HG02763 (cell line): ENCODE measurements at regions not wholly inside any gene's neighbourhood (a gene's known extent, or its start where the extent isn't known, plus 50 kb on each side); places are given as distances from the start of the nearest gene placed in this dataset.
"Not testable (repeated sequence)": the region's sequence is repeated elsewhere in the genome, so short reads cannot be mapped to it uniquely, and the experiment has no call there.

ENCODE experiments used
- ATAC-seq: cut with Tn5 transposase; IDR thresholded peaks from one replicate; pipeline ENCODE4 v1.9.1; 2021; ENCODE audit warnings: mild to moderate bottlenecking, moderate library complexity; ENCODE audit not compliant: unreplicated experiment

DNA sequence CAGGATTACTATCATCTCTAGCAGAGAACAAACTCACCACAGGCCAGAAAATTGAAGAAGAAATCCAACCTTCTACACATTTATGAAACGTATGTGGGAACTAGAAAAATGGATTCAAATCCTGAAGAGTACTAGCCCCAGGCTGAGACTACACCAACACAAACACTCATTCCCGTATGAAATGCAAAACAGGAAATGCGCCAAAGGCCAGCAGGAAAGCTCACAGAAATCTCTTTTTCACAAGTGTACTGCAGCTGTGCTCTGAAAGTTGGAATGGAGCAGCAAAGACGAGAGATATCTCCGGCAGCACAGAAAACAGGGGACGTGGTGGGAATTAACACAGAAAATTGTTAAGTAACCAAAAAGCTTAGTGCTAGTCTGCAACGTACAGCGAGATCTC, 913.5 kb downstream of the TDRD15 start:
- no peak for ATAC-seq

DNA sequence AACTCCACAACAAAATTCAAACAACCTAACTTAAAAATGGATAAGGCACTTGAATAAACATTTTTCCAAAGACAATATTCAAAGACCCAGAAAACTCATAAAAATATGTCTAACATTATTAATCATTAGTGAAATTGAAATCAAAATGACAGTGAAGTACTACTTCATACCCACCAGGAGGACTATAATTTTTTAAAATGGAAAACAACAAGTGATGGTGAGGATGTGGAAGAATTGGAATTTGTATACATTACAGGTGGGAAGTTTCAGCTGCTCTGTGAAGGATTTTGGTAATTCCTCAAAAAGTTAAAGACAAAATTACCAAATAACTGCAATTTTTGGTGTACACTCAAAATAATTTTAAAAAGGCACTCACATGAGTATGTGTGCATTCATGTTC, 920.0 kb downstream of the TDRD15 start:
- ATAC-seq = no peak

DNA sequence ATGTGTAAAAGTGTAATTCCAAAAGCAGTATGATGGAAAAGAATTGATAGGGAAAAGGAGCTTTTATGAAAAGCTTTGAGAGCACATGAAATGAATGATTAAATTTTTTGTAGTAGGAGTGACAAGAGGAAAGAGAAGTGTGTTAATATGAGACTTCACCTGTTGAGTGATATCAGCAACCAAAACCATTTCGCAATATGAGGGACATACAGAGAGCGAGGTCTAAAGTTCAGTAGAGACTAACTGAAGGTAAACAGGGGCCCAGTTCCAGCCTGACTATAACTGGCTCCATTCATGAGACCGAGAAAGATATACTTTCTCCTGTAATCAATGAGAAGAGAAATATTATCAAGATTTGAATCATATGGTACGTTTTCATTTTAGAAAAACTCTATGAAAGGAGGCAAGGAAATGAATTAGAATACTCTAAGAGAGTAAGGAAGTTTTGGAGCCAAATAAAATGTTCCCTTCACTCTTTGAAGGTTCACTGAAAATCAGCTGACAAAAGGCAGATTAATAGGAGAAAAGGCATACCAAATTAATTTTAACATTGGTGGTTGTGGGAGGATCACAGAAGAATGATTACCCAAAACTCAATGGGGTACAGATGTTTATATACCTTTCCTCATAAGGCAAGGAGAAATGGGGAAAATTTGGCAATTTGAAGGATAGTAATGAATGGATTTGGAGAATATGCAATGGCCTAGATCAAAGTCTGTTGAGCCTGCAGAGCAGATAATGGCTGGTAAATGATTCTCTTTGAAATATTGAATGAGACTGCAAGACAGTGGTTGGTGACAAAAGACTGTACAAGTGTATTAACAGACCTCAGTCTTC, 932.2 kb downstream of the TDRD15 start:
- ATAC-seq = no peak

DNA sequence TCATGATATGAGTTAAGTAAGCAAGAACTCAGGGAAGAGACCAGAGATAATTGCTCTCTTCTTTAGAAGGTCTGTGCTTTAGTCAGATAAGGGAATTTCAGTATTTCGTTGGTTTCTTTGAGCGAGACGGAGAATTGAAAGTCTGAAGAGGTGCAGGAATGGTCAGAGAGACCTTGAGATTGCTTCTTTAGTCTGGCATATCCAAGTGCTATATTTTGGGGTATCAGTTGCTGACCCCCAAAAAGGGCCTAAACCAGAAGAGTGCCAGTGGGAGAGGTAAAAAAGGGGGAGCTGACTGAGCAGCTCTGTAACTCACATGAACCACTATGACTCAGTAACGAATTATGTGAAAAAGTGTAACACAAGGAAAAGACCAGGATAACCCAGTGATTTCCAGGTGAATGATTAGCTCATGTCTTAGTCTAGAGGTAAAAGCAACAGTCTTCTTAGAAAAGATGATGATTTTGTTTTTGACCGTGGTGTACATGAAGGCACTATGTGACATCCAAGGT, 932.9 kb downstream of the TDRD15 start:
- ATAC-seq = no peak

DNA sequence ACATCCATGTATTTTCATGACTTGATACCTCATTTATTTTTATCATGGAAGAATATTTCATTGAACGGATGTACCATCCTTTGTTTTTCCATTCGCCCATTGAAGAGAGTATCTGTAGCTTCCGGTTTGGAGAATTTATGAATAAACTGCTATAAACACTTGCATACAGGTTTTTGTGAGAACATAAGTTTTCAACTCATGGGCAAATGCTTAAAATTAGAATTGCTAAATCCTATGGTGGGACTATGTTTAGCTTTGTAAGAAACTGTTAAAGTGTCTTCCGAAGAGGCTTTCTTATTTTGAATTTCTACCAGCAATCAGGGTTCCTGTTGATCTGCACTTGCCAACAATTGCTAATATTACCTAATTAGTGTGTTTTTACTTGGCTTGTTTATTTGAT, 938.9 kb downstream of the TDRD15 start:
- ATAC-seq = no peak

DNA sequence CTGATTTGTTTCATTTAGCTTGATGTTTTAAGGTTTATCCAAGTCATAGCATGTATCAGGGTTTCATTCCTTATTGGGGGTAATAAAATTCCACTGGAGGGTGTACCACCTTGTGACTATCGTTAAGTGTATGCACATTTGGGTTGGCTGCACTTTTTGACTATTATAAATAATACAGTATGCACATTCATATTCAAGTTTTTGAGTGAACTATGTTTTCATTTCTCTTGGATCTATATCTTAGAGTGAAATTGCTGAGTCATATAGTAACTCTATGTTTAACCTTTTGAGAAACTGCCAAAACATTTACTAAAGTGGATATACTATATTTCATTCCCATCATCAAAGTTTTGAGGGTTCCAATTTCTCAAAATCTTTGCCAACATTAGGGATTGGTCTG, 952.7 kb downstream of the TDRD15 start:
- ATAC-seq = no peak

DNA sequence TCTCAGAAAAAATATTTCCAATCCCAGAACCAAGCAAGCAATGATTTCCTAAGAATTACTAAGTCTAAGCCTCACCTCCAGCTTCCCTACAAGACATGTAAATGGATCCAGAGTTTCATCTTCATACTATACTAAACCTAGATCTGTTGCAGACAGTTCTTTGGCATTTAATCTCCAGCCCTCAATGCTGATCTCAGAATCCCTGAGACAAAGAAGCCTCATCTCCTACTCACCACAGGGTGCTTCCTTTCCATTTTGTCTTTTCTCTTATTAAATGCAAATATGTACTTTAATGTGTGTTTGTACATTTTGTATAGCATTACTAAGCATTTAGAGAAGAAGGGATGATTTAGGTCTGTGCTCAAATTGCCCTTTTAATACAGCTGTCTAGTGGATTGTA, 954.9 kb downstream of the TDRD15 start:
- ATAC-seq = no peak

DNA sequence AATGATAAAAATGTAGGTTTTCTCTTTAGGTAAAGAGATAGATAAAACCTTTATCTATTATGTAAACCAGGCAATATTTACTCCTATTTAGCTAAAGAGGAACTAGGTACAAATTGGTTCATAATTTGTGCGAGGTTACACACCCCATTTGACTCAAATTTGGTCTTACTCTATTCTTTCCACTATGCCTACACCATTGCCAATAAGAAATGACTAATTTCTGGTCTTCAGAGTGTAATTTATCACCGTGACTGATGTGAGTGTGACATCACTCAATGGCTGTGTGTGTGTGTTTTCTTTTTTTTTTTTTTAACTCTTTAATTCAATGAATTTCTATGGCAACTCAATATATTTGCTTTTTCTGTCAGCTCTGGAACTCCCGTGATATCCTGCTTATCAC, 955.8 kb downstream of the TDRD15 start:
- ATAC-seq = no peak

DNA sequence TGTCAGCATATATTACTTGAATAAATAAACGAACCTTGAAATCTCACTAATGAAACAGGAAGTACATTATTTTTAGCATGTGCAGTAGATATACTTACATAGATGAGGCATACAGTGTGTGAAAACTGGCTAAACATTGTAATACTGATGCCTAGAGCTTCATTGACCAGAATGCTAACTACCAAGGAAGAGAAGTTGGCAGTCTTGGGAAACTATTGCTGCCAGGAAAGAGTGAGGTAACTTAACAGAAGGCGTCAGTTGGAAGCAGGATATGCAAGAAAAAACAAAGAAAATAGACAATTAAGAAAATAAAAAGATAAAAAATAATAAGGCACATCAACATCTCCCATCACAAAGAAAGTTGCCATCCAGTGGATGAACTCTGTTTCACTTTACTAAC, 963.0 kb downstream of the TDRD15 start:
- ATAC-seq = no peak

DNA sequence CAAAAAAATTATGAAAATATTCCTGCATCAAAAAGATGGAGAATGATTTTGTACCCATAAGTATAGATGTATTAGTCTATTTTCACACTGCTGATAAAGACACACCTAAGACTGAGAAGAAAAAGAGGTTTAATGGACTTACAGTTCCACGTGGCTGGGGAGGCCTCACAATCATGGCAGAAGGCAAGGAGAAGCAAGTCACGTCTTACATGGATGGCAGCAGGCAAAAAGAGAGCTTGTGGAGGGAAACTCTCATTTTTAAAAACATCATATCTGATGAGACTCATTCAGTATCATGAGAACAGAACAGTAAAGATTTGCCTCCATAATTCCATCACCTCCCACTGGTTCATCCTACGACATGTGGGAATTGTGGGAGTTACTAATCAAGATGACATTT, 979.8 kb downstream of the TDRD15 start:
- not testable (repeated sequence) for ATAC-seq

DNA sequence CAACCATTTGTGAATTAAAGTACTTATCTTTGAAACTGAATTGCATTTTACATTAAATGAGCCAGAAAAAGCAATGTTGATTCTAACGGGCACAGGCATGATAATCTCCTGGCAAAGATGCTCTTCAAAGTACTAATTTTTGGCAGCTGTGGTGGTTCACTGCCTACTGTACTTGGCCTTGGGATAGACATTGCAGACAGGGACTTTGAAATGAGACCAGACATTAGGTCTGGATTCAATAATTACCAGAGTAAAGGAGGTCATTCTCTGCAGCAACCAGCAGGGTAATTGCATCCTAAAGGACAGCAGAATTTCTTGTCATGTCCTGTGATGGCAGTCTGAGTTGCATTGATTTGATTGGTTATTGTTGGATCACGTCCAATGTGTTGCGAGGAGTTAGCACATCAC, 986.5 kb downstream of the TDRD15 start:
- ATAC-seq = no peak

DNA sequence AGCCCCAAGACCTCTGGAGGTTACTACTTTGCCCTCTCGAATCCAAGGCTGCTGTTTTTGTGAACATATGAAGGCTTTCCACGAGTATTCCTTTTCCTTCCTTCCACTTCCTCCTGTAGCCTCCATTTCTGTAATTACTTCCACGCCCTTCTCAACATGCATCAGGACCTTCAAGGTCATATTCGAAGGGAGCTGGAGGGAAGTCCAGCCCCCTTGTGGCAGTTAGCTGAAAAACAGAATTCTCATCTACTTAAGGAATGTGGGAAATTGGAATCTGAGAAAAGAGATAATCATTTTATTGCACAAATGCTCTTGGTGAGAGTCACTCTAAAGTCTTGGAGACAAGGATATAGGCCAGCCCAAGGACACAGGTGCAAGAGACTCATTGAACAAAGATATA, 1000.2 kb downstream of the TDRD15 start:
- ATAC-seq = no peak

DNA sequence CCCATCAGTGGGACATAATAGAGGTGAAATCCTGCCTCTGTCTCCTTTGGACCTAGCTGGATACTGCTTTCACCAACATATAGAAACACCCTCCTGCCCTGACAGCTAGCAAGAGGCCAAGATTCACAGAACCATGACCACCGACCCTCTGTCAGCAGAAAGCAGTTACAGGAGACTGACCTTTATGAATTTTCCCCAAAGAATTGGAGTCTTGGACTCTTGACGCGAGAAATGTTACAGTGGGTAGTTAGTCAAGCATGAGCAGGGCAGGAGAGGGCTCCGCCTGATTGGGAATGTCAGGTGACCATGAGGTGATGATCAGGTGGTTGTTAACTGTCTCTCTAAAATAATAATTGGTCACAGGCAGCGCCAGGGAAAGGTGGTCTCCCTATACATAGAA, 1002.3 kb downstream of the TDRD15 start:
- no peak for ATAC-seq

DNA sequence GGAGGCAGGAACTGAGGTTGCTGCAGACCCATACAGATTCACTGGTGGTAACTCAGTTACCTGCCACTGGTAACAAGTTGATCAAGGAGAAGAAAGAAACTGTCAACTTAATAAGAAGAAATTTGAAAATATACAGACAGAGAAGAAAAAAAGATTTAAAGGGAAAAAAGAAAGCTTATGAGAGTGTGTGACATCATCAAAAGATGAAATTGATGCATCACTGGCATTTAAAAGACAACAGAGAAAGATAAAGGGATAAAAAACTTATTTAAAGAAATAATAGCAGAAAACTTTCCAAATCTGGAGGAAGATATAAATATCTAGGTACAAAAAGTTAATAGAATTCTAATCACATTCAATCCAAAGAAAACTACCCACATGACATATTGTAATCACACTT, 1003.2 kb downstream of the TDRD15 start:
- ATAC-seq = no peak

DNA sequence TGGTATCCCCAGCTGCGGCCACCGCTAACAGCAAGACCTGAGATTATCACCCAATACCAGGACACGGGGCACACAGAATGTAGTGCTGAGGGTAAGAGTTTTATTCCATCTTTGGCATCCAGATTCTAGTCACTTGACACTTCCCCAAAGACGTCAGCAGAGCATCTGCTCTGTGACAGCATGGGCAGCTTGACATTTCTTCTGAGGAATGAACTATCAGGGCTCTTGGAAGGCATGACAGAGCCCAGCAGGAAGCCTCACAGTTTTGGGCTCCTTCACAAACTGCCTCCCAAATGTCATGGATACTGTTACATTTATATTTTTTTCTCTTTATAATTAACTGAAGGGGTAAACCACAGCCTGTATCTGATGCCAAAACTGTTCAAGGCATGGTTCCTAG, 1010.7 kb downstream of the TDRD15 start:
- no peak for ATAC-seq

DNA sequence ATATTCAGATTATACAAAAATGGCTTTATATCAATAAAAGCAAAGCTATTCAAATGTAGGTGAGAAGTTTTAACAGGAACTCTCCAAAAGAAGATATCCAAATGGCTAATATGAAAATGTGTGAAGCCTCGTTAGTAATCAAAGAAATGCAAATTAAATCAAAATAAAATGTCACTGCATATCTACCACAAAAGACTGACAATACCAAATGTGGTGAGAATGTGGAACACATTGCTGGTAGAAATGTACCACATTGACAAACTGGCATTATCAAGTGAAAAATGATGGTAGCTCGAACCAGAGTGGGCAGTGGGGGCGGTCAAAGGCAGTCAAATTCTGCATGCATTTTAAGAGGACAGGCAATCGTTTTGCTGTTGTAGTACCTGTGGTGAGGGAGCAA, 1012.7 kb downstream of the TDRD15 start:
- ATAC-seq = no peak

DNA sequence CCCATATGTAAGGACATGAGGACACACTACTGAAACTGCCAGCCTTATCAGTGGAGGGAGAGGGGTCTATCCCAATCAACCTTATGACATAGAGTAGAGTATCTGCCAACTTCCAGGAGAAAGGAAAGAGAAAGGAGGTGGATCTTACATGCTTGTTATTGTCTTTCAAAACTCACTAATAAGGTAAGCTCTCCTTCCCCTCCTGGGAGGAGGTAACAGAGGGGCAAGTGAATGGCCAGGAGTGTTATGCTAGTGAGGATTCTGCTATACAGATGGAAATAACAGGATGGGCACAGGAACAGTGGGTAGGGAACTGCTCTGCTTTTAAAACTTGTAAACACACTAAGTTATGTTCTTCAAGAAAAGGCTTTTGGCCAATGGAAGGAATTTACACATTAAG, 1020.1 kb downstream of the TDRD15 start:
- ATAC-seq = no peak

DNA sequence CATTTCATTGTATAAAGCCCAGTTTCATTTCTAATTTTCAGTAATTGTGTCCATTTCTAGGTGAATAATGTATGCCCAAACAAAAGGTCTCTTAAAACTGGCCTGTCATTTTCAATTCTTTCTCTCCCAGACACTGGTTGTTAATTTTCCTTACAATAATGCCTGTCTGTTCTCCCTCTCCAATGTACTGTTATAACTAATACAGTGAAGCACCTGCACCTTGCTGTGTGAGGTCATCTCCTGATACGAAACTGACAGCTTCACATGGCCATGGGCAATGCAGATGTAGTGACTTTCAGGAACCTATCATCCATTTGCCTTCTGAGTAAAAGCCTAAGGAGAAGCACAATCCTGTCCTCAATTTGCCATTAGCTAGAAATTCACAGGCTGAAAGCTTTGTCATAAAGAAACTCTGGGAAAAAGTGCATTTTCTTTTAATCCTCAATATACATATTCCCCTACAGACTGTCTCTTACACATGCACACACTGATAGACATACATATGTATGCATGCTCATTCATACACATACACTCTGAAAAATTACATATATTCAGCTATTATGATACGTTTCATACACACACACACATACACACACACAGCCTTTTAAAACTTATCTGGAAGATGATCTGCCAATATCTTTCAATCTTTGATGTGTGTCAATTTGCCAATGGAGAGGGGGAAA, 1030.3 kb downstream of the TDRD15 start:
- ATAC-seq = no peak

DNA sequence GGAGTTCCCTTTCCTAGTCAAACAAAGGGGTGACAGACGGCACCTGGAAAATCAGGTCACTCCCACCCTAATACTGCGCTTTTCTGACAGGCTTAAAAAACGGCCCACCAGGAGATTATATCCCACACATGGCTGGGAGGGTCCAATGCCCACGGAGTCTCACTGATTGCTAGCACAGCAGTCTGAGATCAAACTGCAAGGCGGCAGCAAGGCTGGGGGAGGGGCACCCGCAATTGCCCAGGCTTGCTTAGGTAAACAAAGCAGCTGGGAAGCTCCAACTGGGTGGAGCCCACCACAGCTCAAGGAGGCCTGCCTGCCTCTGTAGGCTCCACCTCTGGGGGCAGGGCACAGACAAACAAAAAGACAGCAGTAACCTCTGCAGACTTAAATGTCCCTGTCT, 1032.9 kb downstream of the TDRD15 start:
- not testable (repeated sequence) for ATAC-seq

DNA sequence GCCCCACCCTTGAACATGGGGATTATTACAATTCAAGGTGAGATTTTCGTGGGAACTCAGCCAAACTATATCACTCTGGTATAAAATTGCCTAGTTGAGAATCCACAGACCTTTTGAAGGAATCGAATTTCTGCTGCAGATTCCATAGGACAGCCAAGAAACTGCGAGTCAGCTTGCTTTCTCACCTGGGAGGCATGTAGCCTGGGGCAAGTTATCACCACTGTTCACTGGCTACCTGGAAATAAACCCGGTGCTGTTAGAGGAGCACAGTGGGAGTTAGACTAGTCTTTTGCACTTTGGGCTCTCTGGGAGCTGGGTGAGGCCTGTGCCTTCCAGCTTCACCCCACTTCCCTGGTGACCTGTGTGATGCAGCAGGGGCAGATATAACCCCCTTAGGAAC, 1043.5 kb downstream of the TDRD15 start:
- no peak for ATAC-seq

DNA sequence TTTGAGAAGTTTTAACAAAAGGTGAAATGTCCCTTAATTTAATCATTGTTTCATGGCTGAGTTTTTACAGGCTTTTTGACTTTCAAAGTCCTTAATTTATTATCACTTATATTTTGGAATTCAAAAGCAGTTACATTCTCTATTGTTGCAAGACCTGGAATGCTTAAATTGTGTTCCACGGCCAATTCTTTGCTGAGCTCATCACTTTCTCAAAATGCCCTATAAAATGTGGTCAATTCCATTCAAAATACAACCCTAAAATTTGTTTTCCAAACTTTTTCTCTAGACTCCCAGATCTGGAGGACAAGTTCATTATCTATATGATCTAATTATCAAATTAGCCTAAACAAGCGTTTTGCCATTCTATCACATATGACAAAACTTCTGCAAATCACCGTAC, 1051.2 kb downstream of the TDRD15 start:
- no peak for ATAC-seq

DNA sequence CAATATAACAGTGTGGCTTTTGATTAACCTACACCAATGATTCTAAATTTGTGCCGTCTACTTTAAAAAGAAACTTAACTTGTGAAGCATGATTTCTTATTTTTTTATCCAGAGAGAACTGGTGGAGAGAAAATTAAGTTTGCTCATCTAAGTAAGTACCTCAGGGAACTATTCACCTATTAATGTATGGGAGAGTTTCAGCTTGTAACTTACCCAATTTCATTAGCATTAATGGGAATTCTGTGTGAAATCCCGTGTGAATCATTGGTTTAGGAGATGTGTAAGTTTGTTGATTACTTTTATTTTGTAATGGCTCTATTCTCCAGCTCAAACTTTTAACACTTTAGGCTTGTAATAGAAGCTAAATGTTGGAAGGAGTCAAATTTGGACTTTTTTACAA, 1061.5 kb downstream of the TDRD15 start:
- no peak for ATAC-seq
